Astrocyte of the spinal cord (primary cell): ENCODE measurements at regions not wholly inside any gene's neighbourhood (a gene's known extent, or its start where the extent isn't known, plus 50 kb on each side); places are given as distances from the start of the nearest gene placed in this dataset.
"Not testable (repeated sequence)": the region's sequence is repeated elsewhere in the genome, so short reads cannot be mapped to it uniquely, and the experiment has no call there.

ENCODE experiments used
- DNase-seq: peaks from one replicate; pipeline ENCODE4 v3.0.0; 2011; ENCODE audit warnings: low read depth, low spot score
- H3K4me3 ChIP-seq: 2 replicates; pipeline ENCODE4 v1.5.1; 2011; ENCODE audit warnings: low read depth, mild to moderate bottlenecking, low read length, moderate library complexity
- CTCF ChIP-seq: IDR thresholded peaks from 2 replicates; pipeline ENCODE4 v1.5.1; 2012; ENCODE audit warnings: low read depth, mild to moderate bottlenecking, low read length, inconsistent platforms
- in situ Hi-C: cut with HindIII; loops from 2 replicates; pipeline ENCODE4 v1.10.0; 2017; ENCODE audit warnings: low sequenced_read_pairs

GRCh38 chr5:34556509-34556782 lies 99.7 kb upstream of the RAI14 start:
- no peak overlapping the region for H3K4me3 ChIP-seq
- no peak for DNase-seq
- TF ChIP-seq CTCF = no peak
- in situ Hi-C loops = no loop called here

DNA sequence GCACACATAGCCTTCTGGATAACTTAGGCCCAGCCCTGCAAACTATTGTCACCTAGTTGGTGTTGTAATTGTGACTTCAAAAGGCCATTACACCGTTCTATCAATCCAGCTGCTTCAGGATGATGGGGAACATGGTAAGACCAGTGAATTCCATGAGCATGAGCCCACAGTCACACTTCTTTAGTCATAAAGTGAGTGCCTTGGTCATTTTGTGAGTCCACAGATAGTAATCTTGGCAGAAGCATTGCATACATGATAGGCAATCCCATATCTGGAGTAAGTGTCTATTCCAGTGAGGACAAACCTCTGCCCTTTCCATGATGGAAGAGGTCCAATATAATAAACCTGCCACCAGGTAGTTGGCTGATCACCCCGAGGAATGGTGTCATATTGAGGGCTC lies 94.5 kb upstream of the RAI14 start:
- H3K4me3 ChIP-seq, DNase-seq, in situ Hi-C loops: not testable (repeated sequence)

DNA sequence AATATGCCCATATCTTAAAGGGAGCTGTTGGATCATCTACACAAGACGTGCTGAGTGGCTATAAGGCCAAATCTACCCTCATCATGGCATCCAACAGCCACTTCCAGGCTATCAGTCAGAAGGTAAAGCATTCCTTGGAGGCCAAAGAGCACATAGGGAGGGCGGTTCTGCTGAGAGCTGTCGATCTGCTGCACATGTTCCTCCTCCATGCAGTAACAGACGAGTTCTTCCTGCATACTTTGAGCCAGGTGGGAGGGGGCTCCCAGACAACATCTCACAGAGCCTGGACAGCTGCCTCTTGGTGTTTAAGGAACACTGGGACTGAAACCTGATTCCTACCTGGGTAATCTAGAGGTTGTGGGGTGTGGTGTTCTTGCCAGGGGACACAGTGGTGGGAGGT lies 93.3 kb upstream of the RAI14 start:
- in situ Hi-C loops = no loop called here
- H3K4me3 ChIP-seq = no peak overlapping the region
- no peak for DNase-seq
- TF ChIP-seq CTCF = no peak

GRCh38 chr5:34563269-34563668 lies 92.9 kb upstream of the RAI14 start:
- in situ Hi-C loops = no loop called here
- H3K4me3 ChIP-seq = no peak overlapping the region
- no peak for TF ChIP-seq CTCF
- no peak for DNase-seq

DNA sequence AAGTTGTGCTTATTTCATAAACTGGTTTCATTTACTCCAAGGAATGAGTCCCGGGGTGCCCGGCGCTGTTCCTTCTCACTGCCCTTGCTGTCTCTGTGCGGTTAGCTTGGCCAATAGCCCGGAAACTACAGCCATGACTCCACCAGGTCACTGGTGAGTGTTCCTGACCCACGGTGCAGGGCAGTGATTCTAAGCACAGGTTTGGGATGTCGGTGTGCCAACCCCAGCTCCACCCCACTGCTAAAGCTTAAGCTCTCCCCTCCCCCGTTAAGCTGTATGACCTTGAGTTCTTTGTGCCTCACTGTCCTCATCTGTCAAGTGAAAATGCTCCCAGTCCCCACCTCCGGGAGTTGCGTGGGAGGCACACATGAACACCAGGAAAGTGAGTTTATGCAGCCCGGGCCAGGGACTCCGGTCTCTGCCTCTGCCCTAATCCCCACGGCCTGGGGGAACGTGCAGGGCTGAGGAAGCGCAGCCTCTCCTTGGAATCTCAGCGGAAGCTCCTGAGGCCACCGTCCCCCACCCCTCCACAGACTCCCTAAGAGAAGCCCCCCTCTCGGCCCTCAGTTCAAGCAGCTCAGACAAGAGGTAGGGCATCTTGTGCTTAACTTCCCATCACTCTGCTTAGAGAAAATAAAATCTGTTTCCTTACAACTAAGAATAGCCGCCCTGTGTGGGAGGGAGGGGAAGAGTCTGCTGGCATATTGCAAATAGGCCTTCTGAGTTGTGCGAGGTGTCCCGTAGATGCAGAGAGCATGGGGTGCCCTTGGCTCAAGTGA lies 92.0 kb upstream of the RAI14 start:
- peak; percentile 71 for DNase-seq
- no peak for TF ChIP-seq CTCF
- in situ Hi-C loops = no loop called here
- no peak overlapping the region for H3K4me3 ChIP-seq

DNA sequence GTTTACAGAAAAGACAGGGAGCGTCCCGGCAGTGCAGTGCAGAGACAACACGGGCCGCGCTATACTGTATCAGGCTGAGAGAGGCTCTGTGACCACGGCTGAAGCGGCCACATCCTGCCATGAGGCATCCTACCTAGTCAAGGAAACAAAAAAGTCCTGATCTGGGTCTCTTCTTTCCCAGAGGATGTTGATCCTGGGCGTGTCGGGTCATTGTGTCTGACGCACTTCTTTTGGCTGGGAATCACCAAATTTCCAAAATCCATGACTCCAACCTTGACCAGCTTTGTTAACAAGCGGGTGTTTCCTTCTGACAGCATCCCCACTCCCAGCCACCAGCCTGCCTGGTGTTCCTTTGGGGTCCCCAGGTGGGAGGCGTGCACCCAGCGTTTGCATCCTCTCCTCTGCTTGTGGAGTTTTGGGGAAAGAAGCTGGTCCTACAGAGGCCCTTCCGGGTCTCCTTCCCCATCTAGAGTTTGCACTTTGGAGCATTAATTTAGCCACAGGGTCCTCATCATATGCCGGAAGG lies 91.4 kb upstream of the RAI14 start:
- in situ Hi-C loops = no loop called here
- no peak for TF ChIP-seq CTCF
- peak; percentile 12 for DNase-seq
- H3K4me3 ChIP-seq = no peak overlapping the region

DNA sequence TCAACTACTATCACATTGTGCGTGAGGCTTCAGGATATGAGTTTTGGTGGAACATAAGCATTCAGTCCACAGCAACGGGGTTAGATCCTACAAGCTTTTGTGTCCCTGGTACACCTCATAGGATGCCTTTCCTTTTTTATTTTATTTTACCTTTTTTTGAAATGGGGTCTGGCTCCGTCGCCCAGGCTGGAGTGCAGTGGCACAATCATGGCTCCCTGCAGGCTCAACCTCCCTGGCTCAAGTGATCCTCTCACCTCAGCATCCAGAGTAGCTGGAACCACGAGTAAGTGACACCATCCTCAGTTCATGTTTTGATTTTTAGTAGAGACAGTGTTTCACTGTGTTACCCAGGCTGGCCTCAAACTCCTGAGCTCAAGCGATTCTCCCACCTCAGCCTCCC lies 86.0 kb upstream of the RAI14 start:
- in situ Hi-C loops = no loop called here
- no peak overlapping the region for H3K4me3 ChIP-seq
- no peak for DNase-seq
- no peak for TF ChIP-seq CTCF
